Hepatocyte (in vitro differentiated cells): ENCODE measurements at regions not wholly inside any gene's neighbourhood (a gene's known extent, or its start where the extent isn't known, plus 50 kb on each side); places are given as distances from the start of the nearest gene placed in this dataset.

Experiments used
- DNase-seq: peaks from one replicate; pipeline ENCODE4 v3.0.0-alpha.2; 2016; ENCODE audit warnings: low spot score
- H2AFZ ChIP-seq: fragments of 200-600 bp; sonication (generic); 2 replicates; pipeline ENCODE4 v1.6.0; 2016; ENCODE audit warnings: antibody characterized with exemption, mild to moderate bottlenecking
- H3K27ac ChIP-seq: fragments of 200-600 bp; sonication (generic); 2 replicates; pipeline ENCODE4 v1.5.1; 2016; ENCODE audit warnings: mild to moderate bottlenecking
- H3K27me3 ChIP-seq: fragments of 200-600 bp; sonication (generic); 2 replicates; pipeline ENCODE4 v1.6.1; 2016
- H3K36me3 ChIP-seq: fragments of 200-600 bp; sonication (generic); replicated peaks from 2 replicates; pipeline ENCODE4 v1.5.1; 2016; ENCODE audit warnings: low read depth; ENCODE audit not compliant: insufficient read depth
- H3K4me1 ChIP-seq: fragments of 200-600 bp; sonication (generic); 2 replicates; pipeline ENCODE4 v1.5.1; 2016; ENCODE audit warnings: mild to moderate bottlenecking, moderate library complexity; ENCODE audit not compliant: insufficient read depth
- H3K4me2 ChIP-seq: fragments of 200-600 bp; sonication (generic); 2 replicates; pipeline ENCODE4 v1.6.0; 2016
- H3K4me3 ChIP-seq: fragments of 200-600 bp; sonication (generic); 2 replicates; pipeline ENCODE4 v1.5.1; 2016; ENCODE audit warnings: mild to moderate bottlenecking
- H3K79me2 ChIP-seq: fragments of 200-600 bp; sonication (generic); 2 replicates; pipeline ENCODE4 v1.6.0; 2017; ENCODE audit warnings: mild to moderate bottlenecking
- H3K9me2 ChIP-seq: fragments of 200-600 bp; sonication (generic); replicated peaks from 2 replicates; pipeline ENCODE4 v1.6.0; 2017; ENCODE audit warnings: mild to moderate bottlenecking; ENCODE audit not compliant: insufficient read depth
- H3K9me3 ChIP-seq: fragments of 200-600 bp; sonication (generic); 2 replicates; pipeline ENCODE4 v1.5.1; 2016; ENCODE audit warnings: low read depth, mild to moderate bottlenecking
- H4K20me1 ChIP-seq: fragments of 200-600 bp; sonication (generic); 2 replicates; pipeline ENCODE4 v1.6.0; 2016; ENCODE audit warnings: mild to moderate bottlenecking; ENCODE audit not compliant: insufficient read depth, poor library complexity, severe bottlenecking
- CTCF ChIP-seq: fragments of 200-600 bp; sonication (generic); IDR thresholded peaks from 2 replicates; pipeline ENCODE4 v1.5.1; 2016; ENCODE audit warnings: antibody characterized with exemption, mild to moderate bottlenecking; ENCODE audit not compliant: poor library complexity
- EZH2 ChIP-seq: fragments of 200-600 bp; sonication (generic); IDR thresholded peaks from 2 replicates; pipeline ENCODE4 v1.6.1; 2016; ENCODE audit warnings: antibody characterized with exemption, mild to moderate bottlenecking, borderline replicate concordance
- EZH2phosphoT487 ChIP-seq: fragments of 200-600 bp; sonication (generic); IDR thresholded peaks from one replicate; pipeline ENCODE4 v1.6.1; 2018; ENCODE audit warnings: antibody characterized with exemption, mild to moderate bottlenecking, low read depth, moderate library complexity; ENCODE audit not compliant: unreplicated experiment, severe bottlenecking
- WGBS: methylation state at CpG from one replicate; pipeline ENCODE4 v1.1.6; 2016; ENCODE audit warnings: low lambda C conversion rate; ENCODE audit errors: missing lambda C conversion rate; 5-methylcytosine and 5-hydroxymethylcytosine counted together

- no peak overlapping the region for H2AFZ ChIP-seq
- H3K4me1 ChIP-seq, result no peaks in the 10 kb centered on the region
- TF ChIP-seq CTCF (no peak), EZH2phosphoT487 (no peak), EZH2 (no peak)
- WGBS, result 96% methylated on average over 2 of the region's 2 CpGs
- H3K36me3 ChIP-seq, result no peaks in the 10 kb centered on the region
- H4K20me1 ChIP-seq, result no peaks in the 10 kb centered on the region
- peaks cover 3% of the 10 kb centered on the region for H3K9me3 ChIP-seq
- no peaks in the 10 kb centered on the region for H3K9me2 ChIP-seq
- H3K79me2 ChIP-seq, result no peaks in the 10 kb centered on the region
- no peaks in the 10 kb centered on the region for H3K27me3 ChIP-seq
- no peak overlapping the region for H3K4me3 ChIP-seq
- H3K4me2 ChIP-seq, result no peak overlapping the region
- H3K27ac ChIP-seq, result no peak overlapping the region
- no peak for DNase-seq
These were observed 187.4 kb upstream of the RBMS1 start for GRCh38 chr2:160680974-160681373.

DNA sequence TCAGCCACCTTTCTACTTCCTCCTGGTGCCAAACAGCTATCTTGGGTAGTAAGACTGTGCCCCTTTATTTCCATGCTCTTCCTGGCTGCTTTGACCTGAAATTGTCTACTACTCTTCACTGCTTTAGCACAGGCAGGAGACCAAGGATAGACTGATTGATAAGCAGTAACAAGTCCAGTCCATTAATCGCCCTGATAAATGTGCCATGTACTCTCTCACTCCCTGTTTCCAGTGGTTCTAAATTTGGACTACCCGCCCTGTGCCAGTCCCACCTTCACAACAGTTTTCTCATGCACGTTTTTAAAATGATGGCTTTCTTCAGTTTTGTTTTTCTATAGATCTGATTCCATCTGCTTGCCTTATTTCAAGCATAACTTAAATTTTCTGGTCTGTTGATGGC is 189.6 kb upstream of the RBMS1 start:
- Histone ChIP-seq H3K4me1 (peaks cover 4% of the 10 kb centered on the region), H4K20me1 (no peaks in the 10 kb centered on the region), H2AFZ (no peak overlapping the region), H3K27me3 (no peaks in the 10 kb centered on the region), H3K4me2 (no peak overlapping the region), H3K9me3 (peaks cover 3% of the 10 kb centered on the region), H3K9me2 (no peaks in the 10 kb centered on the region), H3K4me3 (no peak overlapping the region), H3K36me3 (no peaks in the 10 kb centered on the region), H3K27ac (no peak overlapping the region), H3K79me2 (no peaks in the 10 kb centered on the region)
- TF ChIP-seq CTCF, result no peak
- TF ChIP-seq EZH2, result no peak
- no peak for TF ChIP-seq EZH2phosphoT487
- 97% methylated on average over 3 of the region's 3 CpGs for WGBS
- no peak for DNase-seq

GRCh38 chr2:160687629-160688028 is 194.0 kb upstream of the RBMS1 start:
- H3K9me3 ChIP-seq, result no peaks in the 10 kb centered on the region
- H3K4me2 ChIP-seq, result no peak overlapping the region
- H3K36me3 ChIP-seq, result no peaks in the 10 kb centered on the region
- H4K20me1 ChIP-seq, result no peaks in the 10 kb centered on the region
- no peak for TF ChIP-seq CTCF
- TF ChIP-seq EZH2phosphoT487, result no peak
- no peak for TF ChIP-seq EZH2
- no peak overlapping the region for H3K4me3 ChIP-seq
- H3K4me1 ChIP-seq, result peaks cover 4% of the 10 kb centered on the region
- H3K27me3 ChIP-seq, result no peaks in the 10 kb centered on the region
- DNase-seq, result no peak
- no peak overlapping the region for H2AFZ ChIP-seq
- 81% methylated on average over 7 of the region's 7 CpGs for WGBS
- no peaks in the 10 kb centered on the region for H3K79me2 ChIP-seq
- no peaks in the 10 kb centered on the region for H3K9me2 ChIP-seq
- H3K27ac ChIP-seq, result no peak overlapping the region

- TF ChIP-seq EZH2phosphoT487, result no peak
- TF ChIP-seq CTCF, result no peak
- no peak for TF ChIP-seq EZH2
- H3K4me2 ChIP-seq, result no peak overlapping the region
- peaks cover 4% of the 10 kb centered on the region for H3K4me1 ChIP-seq
- 89% methylated on average over 1 of the region's 1 CpG for WGBS
- H3K79me2 ChIP-seq, result no peaks in the 10 kb centered on the region
- H3K36me3 ChIP-seq, result no peaks in the 10 kb centered on the region
- no peaks in the 10 kb centered on the region for H3K27me3 ChIP-seq
- no peaks in the 10 kb centered on the region for H3K9me3 ChIP-seq
- no peak overlapping the region for H3K4me3 ChIP-seq
- no peaks in the 10 kb centered on the region for H4K20me1 ChIP-seq
- H2AFZ ChIP-seq, result no peak overlapping the region
- DNase-seq, result no peak
- H3K9me2 ChIP-seq, result no peaks in the 10 kb centered on the region
- no peak overlapping the region for H3K27ac ChIP-seq
These were observed 195.8 kb upstream of the RBMS1 start for GRCh38 chr2:160689441-160689840.
